AG04450 (cell line): ENCODE measurements at regions not wholly inside any gene's neighbourhood (a gene's known extent, or its start where the extent isn't known, plus 50 kb on each side); places are given as distances from the start of the nearest gene placed in this dataset.
A peak's percentile ranks its signal among the peaks of the same experiment; 100 is the strongest.

Source experiments
- CTCF ChIA-PET: fragments of 300-600, 350-600 bp; formaldehyde crosslinking; extraction: SDS; loops from one replicate; lab custom pipeline; 2022; ENCODE audit warnings: antibody characterized with exemption, inconsistent platforms; lab: Charles Lee
- POLR2A ChIA-PET: fragments of 350-600 bp; formaldehyde crosslinking; extraction: SDS; loops from one replicate; lab custom pipeline; 2021; ENCODE audit warnings: antibody characterized with exemption, inconsistent platforms; lab: Yijun Ruan, JAX
- DNase-seq: peaks from one replicate; pipeline ENCODE4 v3.0.0-alpha.2; 2011; ENCODE audit warnings: low read depth, low spot score
- H3K27ac ChIP-seq: one replicate; pipeline ENCODE4 v1.5.1; 2012; ENCODE audit warnings: low read depth, low read length, control low read depth
- H3K27me3 ChIP-seq: one replicate; pipeline ENCODE4 v1.6.0; 2012; ENCODE audit warnings: low read length; ENCODE audit not compliant: control insufficient read depth, insufficient read depth
- H3K4me3 ChIP-seq: 2 replicates; pipeline ENCODE4 v1.5.1; 2011; ENCODE audit warnings: mild to moderate bottlenecking, low read depth, low read length, control low read depth
- H3K9me3 ChIP-seq: 2 replicates; pipeline ENCODE4 v1.5.1; 2012; ENCODE audit warnings: low read length; ENCODE audit not compliant: control insufficient read depth, insufficient read depth
- CTCF ChIP-seq: IDR thresholded peaks from 2 replicates; pipeline ENCODE4 v1.5.1; 2011; ENCODE audit warnings: low read depth, low read length, control low read depth, inconsistent platforms

GRCh38 chr7:112989531-112989930 lies 97.1 kb downstream of the GPR85 start:
- TF ChIP-seq CTCF, result no peak
- CTCF ChIA-PET, result no interaction called here
- Histone ChIP-seq H3K9me3 (no peaks in the 10 kb centered on the region), H3K27ac (no peak overlapping the region), H3K4me3 (no peak overlapping the region), H3K27me3 (no peaks in the 10 kb centered on the region)
- DNase-seq, result no peak
- POLR2A ChIA-PET, result no interaction called here

- ChIA-PET CTCF (no interaction called here), POLR2A (no interaction called here)
- no peak for TF ChIP-seq CTCF
- H3K9me3 ChIP-seq, result no peaks in the 10 kb centered on the region
- H3K27ac ChIP-seq, result no peak overlapping the region
- no peaks in the 10 kb centered on the region for H3K27me3 ChIP-seq
- DNase-seq, result no peak
- no peak overlapping the region for H3K4me3 ChIP-seq
These were observed 99.5 kb downstream of the GPR85 start for GRCh38 chr7:112987171-112987570.

GRCh38 chr7:112986256-112987031 lies 100.2 kb downstream of the GPR85 start:
- ChIA-PET POLR2A (no interaction called here), CTCF (interaction anchor here (1.2 kb wide), 1 partner anchor 47 kb away, joined by 3 read pairs; a partner anchor contains a TSS)
- no peak overlapping the region for H3K4me3 ChIP-seq
- H3K27me3 ChIP-seq, result no peaks in the 10 kb centered on the region
- no peak for DNase-seq
- no peak for TF ChIP-seq CTCF
- H3K27ac ChIP-seq, result peak overlapping the region; percentile 47
- no peaks in the 10 kb centered on the region for H3K9me3 ChIP-seq

GRCh38 chr7:112985377-112985987 lies 101.1 kb downstream of the GPR85 start:
- no peak for TF ChIP-seq CTCF
- peak overlapping the region; percentile 71 for H3K27ac ChIP-seq
- CTCF ChIA-PET, result interaction anchor here (1.2 kb wide), 1 partner anchor 46 kb away, joined by 3 read pairs; a partner anchor contains a TSS

More at GRCh38 chr7:112985377-112985987, 101.1 kb downstream of the GPR85 start:
- Histone ChIP-seq H3K27me3 (no peaks in the 10 kb centered on the region), H3K4me3 (no peak overlapping the region; the same call in 1 of the 2 replicates), H3K9me3 (no peaks in the 10 kb centered on the region)
- POLR2A ChIA-PET, result interaction anchor here (0.7 to 1.2 kb wide), 2 partner anchors 46 to 47 kb away, joined by 4 to 5 read pairs; a partner anchor contains a TSS
- DNase-seq, result no peak
